ENCODE measurements at regions not wholly inside any gene's neighbourhood (a gene's known extent, or its start where the extent isn't known, plus 50 kb on each side); places are given as distances from the start of the nearest gene placed in this dataset.

GRCh38 chr2:139281124-139281523 is 500.9 kb upstream of the NXPH2 start:
- TF ChIP-seq POLR2AphosphoS5 (IDR thresholded peaks at IDR 0.05; ENCODE audit: insufficient read depth in 1 of 2, low read depth in 1 of 2) (no peak), CTCF (IDR thresholded peaks at IDR 0.05) (no peak)

Data from vagina (tissue), 2 donors.